Stomach (tissue), 8 donors: ENCODE measurements at regions not wholly inside any gene's neighbourhood (a gene's known extent, or its start where the extent isn't known, plus 50 kb on each side); places are given as distances from the start of the nearest gene placed in this dataset.

Experiments used
- DNase-seq, 2 donors: peaks; one replicate each; pipeline versions ENCODE4 v3.0.0 to v3.0.0-alpha.2; 2013 to 2019
- H3K27ac ChIP-seq, 5 donors: fragments of 200-600 bp in 4 of 5; sonication (generic) in 4 of 5; one replicate each; pipeline ENCODE4 v1.5.1; 2013 to 2019; ENCODE audit warnings: mild to moderate bottlenecking in 1 of 5, moderate library complexity in 1 of 5
- H3K27me3 ChIP-seq, 3 donors: fragments of 200-600 bp; sonication (generic); one replicate each; pipeline ENCODE4 v1.5.1; 2017 to 2019; ENCODE audit warnings: mixed run types in 1 of 3
- H3K36me3 ChIP-seq, 4 donors: fragments of 200-600 bp; sonication (generic); 1 replicate in 3 of 4; 2 replicates in 1 of 4; pipeline ENCODE4 v1.5.1; 2016 to 2019
- H3K4me1 ChIP-seq, 4 donors: fragments of 200-600 bp; sonication (generic); one replicate each; pipeline ENCODE4 v1.5.1; 2016 to 2019
- H3K4me3 ChIP-seq, 4 donors: fragments of 200-600 bp; sonication (generic) in 3 of 4; one replicate each; pipeline ENCODE4 v1.5.1; 2016 to 2019; ENCODE audit warnings: mild to moderate bottlenecking in 1 of 4
- H3K9me3 ChIP-seq, 4 donors: fragments of 200-600 bp; sonication (generic); one replicate each; pipeline ENCODE4 v1.5.1; 2016 to 2019
- EP300 ChIP-seq: sonication (generic); formaldehyde crosslinking; IDR thresholded peaks from one replicate; pipeline ENCODE4 v1.6.1; 2017; ENCODE audit warnings: antibody characterized with exemption
- POLR2A ChIP-seq, 4 donors: fragments of 450-650 bp; IDR thresholded peaks; one replicate each; pipeline ENCODE4 v1.6.1; 2016; ENCODE audit warnings: antibody characterized with exemption in 4 of 4, control low read depth in 2 of 4, mild to moderate bottlenecking in 1 of 4, moderate library complexity in 1 of 4
- POLR2AphosphoS5 ChIP-seq, 3 donors: sonication (generic); formaldehyde crosslinking; IDR thresholded peaks; one replicate each; pipeline ENCODE4 v1.6.1; 2016; ENCODE audit warnings: antibody characterized with exemption in 3 of 3
- WGBS, 5 donors: extraction: QIAGEN DNeasy Blood & Tissue Kit in 3 of 5; methylation state at CpG; one replicate each; pipeline versions ENCODE4 v1.1.5 to v1.1.7; 2013 to 2018; 5-methylcytosine and 5-hydroxymethylcytosine counted together
- intact Hi-C: fragments of 100-400 bp; cut with DNase I; formaldehyde crosslinking; loops from one replicate; pipeline ENCODE4 v1.15.1; 2023; ENCODE audit warnings: low total_unique reads
- TF ChIP-seq, protein P1 (sequence below), 7 experiments: fragments of 450-650 bp in 4 of 7; fragments of 200-600 bp in 3 of 7; sonication (generic) in 3 of 7; IDR thresholded peaks; one replicate each; pipeline ENCODE4 v1.5.1; 2016 to 2019; ENCODE audit warnings: antibody characterized with exemption in 7 of 7, control low read depth in 2 of 7, mild to moderate bottlenecking in 1 of 7
- donor health status: healthy with polysubstance abuse.
- donor health status: Bipolar disorder and iron deficiency.
- donor health status: healthy.

GRCh38 chr20:51876313-51876940, 74.1 kb upstream of the SALL4 start:
- intact Hi-C loops, result no loop called here
- Histone ChIP-seq H3K4me3 (no peak overlapping the region), H3K4me1 (no peaks in the 10 kb centered on the region), H3K27me3 (no peaks in the 10 kb centered on the region), H3K27ac (no peak overlapping the region), H3K9me3 (no peaks in the 10 kb centered on the region), H3K36me3 (no peaks in the 10 kb centered on the region)
- WGBS, 5 donors, result 43 to 54% (median 46%) methylated on average over 8 of the region's 8 CpGs
- DNase-seq, result no peak
- TF ChIP-seq, protein P1, sequence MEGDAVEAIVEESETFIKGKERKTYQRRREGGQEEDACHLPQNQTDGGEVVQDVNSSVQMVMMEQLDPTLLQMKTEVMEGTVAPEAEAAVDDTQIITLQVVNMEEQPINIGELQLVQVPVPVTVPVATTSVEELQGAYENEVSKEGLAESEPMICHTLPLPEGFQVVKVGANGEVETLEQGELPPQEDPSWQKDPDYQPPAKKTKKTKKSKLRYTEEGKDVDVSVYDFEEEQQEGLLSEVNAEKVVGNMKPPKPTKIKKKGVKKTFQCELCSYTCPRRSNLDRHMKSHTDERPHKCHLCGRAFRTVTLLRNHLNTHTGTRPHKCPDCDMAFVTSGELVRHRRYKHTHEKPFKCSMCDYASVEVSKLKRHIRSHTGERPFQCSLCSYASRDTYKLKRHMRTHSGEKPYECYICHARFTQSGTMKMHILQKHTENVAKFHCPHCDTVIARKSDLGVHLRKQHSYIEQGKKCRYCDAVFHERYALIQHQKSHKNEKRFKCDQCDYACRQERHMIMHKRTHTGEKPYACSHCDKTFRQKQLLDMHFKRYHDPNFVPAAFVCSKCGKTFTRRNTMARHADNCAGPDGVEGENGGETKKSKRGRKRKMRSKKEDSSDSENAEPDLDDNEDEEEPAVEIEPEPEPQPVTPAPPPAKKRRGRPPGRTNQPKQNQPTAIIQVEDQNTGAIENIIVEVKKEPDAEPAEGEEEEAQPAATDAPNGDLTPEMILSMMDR (IDR thresholded peaks at IDR 0.05), result no peak
- no peak for TF ChIP-seq POLR2AphosphoS5 (IDR thresholded peaks at IDR 0.05)
- TF ChIP-seq EP300, result no peak
- no peak for TF ChIP-seq POLR2A (IDR thresholded peaks at IDR 0.05)

GRCh38 chr20:51873652-51874051, 71.3 kb upstream of the SALL4 start:
- no peaks in the 10 kb centered on the region for H3K36me3 ChIP-seq
- no peaks in the 10 kb centered on the region for H3K4me1 ChIP-seq
- H3K27me3 ChIP-seq, result no peaks in the 10 kb centered on the region
- DNase-seq, result no peak
- 44 to 69% (median 59%) methylated on average over 4 of the region's 4 CpGs for WGBS, 5 donors
- no peak for TF ChIP-seq EP300
- H3K27ac ChIP-seq, result no peak overlapping the region
- intact Hi-C loops, result no loop called here
- H3K4me3 ChIP-seq, result no peak overlapping the region
- H3K9me3 ChIP-seq, result no peaks in the 10 kb centered on the region

DNA sequence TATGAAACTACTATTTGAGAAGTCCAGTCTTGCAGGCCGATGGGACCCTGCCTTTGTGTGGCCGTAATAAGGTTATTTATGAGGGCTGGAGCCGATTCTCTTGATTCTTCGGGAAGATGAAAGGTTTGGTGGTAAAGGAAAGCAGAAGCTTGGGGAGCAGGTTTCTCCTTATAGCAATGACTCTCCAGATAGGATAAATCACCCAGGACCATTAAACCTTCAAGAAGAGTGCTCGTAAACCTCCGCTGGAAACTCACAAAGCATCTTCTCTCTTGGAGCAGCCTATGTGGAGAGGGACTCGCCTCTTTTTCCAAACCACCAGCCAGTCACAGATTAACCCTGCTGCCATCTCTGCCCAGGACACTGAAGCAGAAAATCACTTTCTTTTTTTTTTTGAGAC, 69.6 kb upstream of the SALL4 start:
- no peak overlapping the region for H3K27ac ChIP-seq
- H3K27me3 ChIP-seq, result no peaks in the 10 kb centered on the region
- no peak for TF ChIP-seq POLR2AphosphoS5 (IDR thresholded peaks at IDR 0.05)
- TF ChIP-seq POLR2A (IDR thresholded peaks at IDR 0.05), result no peak
- TF ChIP-seq, protein P1 (IDR thresholded peaks at IDR 0.05), result no peak
- H3K9me3 ChIP-seq, result no peaks in the 10 kb centered on the region
- 55 to 62% (median 59%) methylated on average over 7 of the region's 7 CpGs for WGBS, 5 donors
- H3K4me3 ChIP-seq, result no peak overlapping the region
- no peaks in the 10 kb centered on the region for H3K4me1 ChIP-seq
- DNase-seq, result no peak
- intact Hi-C loops, result no loop called here
- H3K36me3 ChIP-seq, result no peaks in the 10 kb centered on the region

DNA sequence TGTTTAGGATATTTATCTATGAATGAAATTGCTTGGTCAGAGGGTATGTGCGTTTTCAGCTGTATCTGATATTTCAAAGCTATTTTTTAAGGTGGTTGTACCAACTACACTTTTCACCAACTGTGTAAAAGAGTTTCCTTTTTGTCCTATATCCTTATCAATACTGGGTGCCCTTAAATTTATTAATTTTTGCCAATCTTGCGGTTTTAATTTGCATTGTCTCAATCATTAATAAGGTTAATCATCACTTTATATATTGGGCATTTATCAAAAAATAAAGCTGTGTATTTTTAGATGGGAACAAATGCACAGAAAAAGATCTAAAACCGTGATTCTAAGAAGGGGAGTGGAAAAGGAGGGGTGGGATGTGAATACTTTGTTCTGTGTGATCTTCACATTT, 66.7 kb upstream of the SALL4 start:
- intact Hi-C loops, result no loop called here
- Histone ChIP-seq H3K4me1 (no peaks in the 10 kb centered on the region), H3K4me3 (no peak overlapping the region), H3K9me3 (no peaks in the 10 kb centered on the region), H3K27ac (no peak overlapping the region), H3K27me3 (no peaks in the 10 kb centered on the region), H3K36me3 (no peaks in the 10 kb centered on the region)
- no peak for DNase-seq
- 69 to 88% (median 85%) methylated on average over 3 of the region's 3 CpGs for WGBS, 5 donors
- TF ChIP-seq EP300 (no peak), POLR2AphosphoS5 (IDR thresholded peaks at IDR 0.05) (no peak), POLR2A (IDR thresholded peaks at IDR 0.05) (no peak)

DNA sequence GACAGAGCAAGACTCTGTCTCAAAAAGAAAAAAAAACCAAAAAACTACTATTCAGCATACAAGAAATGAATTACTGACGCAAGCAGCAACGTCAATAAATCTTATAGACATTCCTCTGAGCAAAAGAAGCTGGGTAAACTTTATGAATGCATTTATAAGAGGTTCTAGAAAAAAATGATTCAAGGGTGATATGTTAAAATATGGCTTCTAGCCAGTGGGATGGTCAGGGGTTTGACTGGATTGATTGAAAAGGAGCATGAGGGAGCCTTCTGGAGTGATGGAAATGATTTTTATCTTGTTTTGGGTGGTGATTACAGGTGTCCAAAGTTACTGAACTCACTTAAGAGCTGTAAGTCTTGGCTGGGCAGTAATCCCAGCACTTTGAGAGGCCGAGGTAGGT, 64.9 kb upstream of the SALL4 start:
- intact Hi-C loops, result no loop called here
- no peaks in the 10 kb centered on the region for H3K4me1 ChIP-seq
- TF ChIP-seq POLR2AphosphoS5 (IDR thresholded peaks at IDR 0.05), result no peak
- TF ChIP-seq POLR2A (IDR thresholded peaks at IDR 0.05), result no peak
- no peak for TF ChIP-seq EP300
- TF ChIP-seq, protein P1 (IDR thresholded peaks at IDR 0.05), result no peak
- no peak overlapping the region for H3K4me3 ChIP-seq
- H3K36me3 ChIP-seq, result no peaks in the 10 kb centered on the region
- no peak for DNase-seq
- no peaks in the 10 kb centered on the region for H3K9me3 ChIP-seq
- 65 to 80% (median 74%) methylated on average over 3 of the region's 3 CpGs for WGBS, 5 donors
- H3K27me3 ChIP-seq, result peaks cover 0 to 1% (median 0%) of the 10 kb centered on the region in 3 donors
- H3K27ac ChIP-seq, result no peak overlapping the region
